ENCODE measurements at regions not wholly inside any gene's neighbourhood (a gene's known extent, or its start where the extent isn't known, plus 50 kb on each side); places are given as distances from the start of the nearest gene placed in this dataset.

GRCh38 chr3:88324788-88325187 lies 175.0 kb downstream of the C3orf38 start:
- H3K9ac ChIP-seq (ENCODE audit: low read length), result no peak overlapping the region
- no peaks in the 10 kb centered on the region for H3K4me1 ChIP-seq (ENCODE audit: control insufficient read depth in 1 of 2, insufficient read depth in 2 of 2, low read length in 2 of 2)
- H2BK5ac ChIP-seq (ENCODE audit: low read depth, low read length, poor library complexity), result no peak overlapping the region
- no peak overlapping the region for H3K23ac ChIP-seq (ENCODE audit: low read length)
- no CpG with 5 or more reads among the region's 2 CpGs for WGBS (ENCODE audit: extremely low coverage, insufficient coverage, insufficient read length)
- no peak overlapping the region for H2BK12ac ChIP-seq (ENCODE audit: low read length)
- H3K9me3 ChIP-seq (ENCODE audit: insufficient read depth, low read depth, low read length), result no peaks in the 10 kb centered on the region
- no peaks in the 10 kb centered on the region for H3K79me2 ChIP-seq (ENCODE audit: control insufficient read depth, insufficient read depth, low read length, poor library complexity)
- no peak overlapping the region for H3K4me3 ChIP-seq (ENCODE audit: low read depth, low read length)
- H4K12ac ChIP-seq (ENCODE audit: low read depth, low read length), result no peak overlapping the region
- H3K79me1 ChIP-seq (ENCODE audit: low read length), result no peaks in the 10 kb centered on the region
- no peak overlapping the region for H4K91ac ChIP-seq (ENCODE audit: low read depth, low read length)
- H3K27ac ChIP-seq (ENCODE audit: low read depth, low read length), result no peak overlapping the region
- no peak overlapping the region for H2BK120ac ChIP-seq (ENCODE audit: insufficient read depth, low read length, poor library complexity)
- H3K14ac ChIP-seq (ENCODE audit: low read length), result no peak overlapping the region
- no peak for DNase-seq
- H4K8ac ChIP-seq (ENCODE audit: low read depth, low read length), result no peak overlapping the region
- H3K4ac ChIP-seq (ENCODE audit: low read depth, low read length), result no peak overlapping the region
- H2AK5ac ChIP-seq (ENCODE audit: low read length), result no peak overlapping the region
- H3K27me3 ChIP-seq (ENCODE audit: insufficient read depth, low read length), result no peaks in the 10 kb centered on the region
- no peak overlapping the region for H3K4me2 ChIP-seq (ENCODE audit: low read length)
- H3K18ac ChIP-seq (ENCODE audit: low read length), result no peak overlapping the region
- H3K36me3 ChIP-seq (ENCODE audit: control insufficient read depth in 1 of 2, insufficient read depth in 2 of 2, low read length in 2 of 2), result no peaks in the 10 kb centered on the region
- no peak overlapping the region for H2AFZ ChIP-seq (ENCODE audit: insufficient read depth, low read length, poor library complexity)

- no peak overlapping the region for H2BK120ac ChIP-seq (ENCODE audit: insufficient read depth, low read length, poor library complexity)
- peaks cover 4% of the 10 kb centered on the region for H3K9me3 ChIP-seq (ENCODE audit: insufficient read depth, low read depth, low read length)
- DNase-seq, result no peak
- H3K14ac ChIP-seq (ENCODE audit: low read length), result no peak overlapping the region
- H2BK12ac ChIP-seq (ENCODE audit: low read length), result no peak overlapping the region
- H3K79me2 ChIP-seq (ENCODE audit: control insufficient read depth, insufficient read depth, low read length, poor library complexity), result no peaks in the 10 kb centered on the region
- no peak overlapping the region for H3K23ac ChIP-seq (ENCODE audit: low read length)
- no peak overlapping the region for H3K4me2 ChIP-seq (ENCODE audit: low read length)
- no peak overlapping the region for H3K4me3 ChIP-seq (ENCODE audit: low read depth, low read length)
- H4K91ac ChIP-seq (ENCODE audit: low read depth, low read length), result no peak overlapping the region
- no peak overlapping the region for H2AK5ac ChIP-seq (ENCODE audit: low read length)
- no peak overlapping the region for H3K4ac ChIP-seq (ENCODE audit: low read depth, low read length)
- no peaks in the 10 kb centered on the region for H3K36me3 ChIP-seq (ENCODE audit: control insufficient read depth in 1 of 2, insufficient read depth in 2 of 2, low read length in 2 of 2)
- no peak overlapping the region for H3K9ac ChIP-seq (ENCODE audit: low read length)
- no peak overlapping the region for H4K8ac ChIP-seq (ENCODE audit: low read depth, low read length)
- no peaks in the 10 kb centered on the region for H3K79me1 ChIP-seq (ENCODE audit: low read length)
- H4K12ac ChIP-seq (ENCODE audit: low read depth, low read length), result no peak overlapping the region
- no peak overlapping the region for H3K27ac ChIP-seq (ENCODE audit: low read depth, low read length)
- H3K18ac ChIP-seq (ENCODE audit: low read length), result no peak overlapping the region
- no peak overlapping the region for H2AFZ ChIP-seq (ENCODE audit: insufficient read depth, low read length, poor library complexity)
- H3K27me3 ChIP-seq (ENCODE audit: insufficient read depth, low read length), result no peaks in the 10 kb centered on the region
- H2BK5ac ChIP-seq (ENCODE audit: low read depth, low read length, poor library complexity), result no peak overlapping the region
- H3K4me1 ChIP-seq (ENCODE audit: control insufficient read depth in 1 of 2, insufficient read depth in 2 of 2, low read length in 2 of 2), result no peaks in the 10 kb centered on the region
- no CpG with 5 or more reads among the region's 7 CpGs for WGBS (ENCODE audit: extremely low coverage, insufficient coverage, insufficient read length)
Measured at GRCh38 chr3:88334187-88334868, 184.6 kb downstream of the C3orf38 start.

- DNase-seq, result no peak
- H3K4me2 ChIP-seq (ENCODE audit: low read length), result no peak overlapping the region
- H3K14ac ChIP-seq (ENCODE audit: low read length), result no peak overlapping the region
- H3K27me3 ChIP-seq (ENCODE audit: insufficient read depth, low read length), result no peaks in the 10 kb centered on the region
- H4K12ac ChIP-seq (ENCODE audit: low read depth, low read length), result no peak overlapping the region
- no peaks in the 10 kb centered on the region for H3K79me1 ChIP-seq (ENCODE audit: low read length)
- no peak overlapping the region for H3K9ac ChIP-seq (ENCODE audit: low read length)
- no peak overlapping the region for H2AK5ac ChIP-seq (ENCODE audit: low read length)
- H3K4ac ChIP-seq (ENCODE audit: low read depth, low read length), result no peak overlapping the region
- no peak overlapping the region for H2BK12ac ChIP-seq (ENCODE audit: low read length)
- H3K4me3 ChIP-seq (ENCODE audit: low read depth, low read length), result no peak overlapping the region
- no peak overlapping the region for H3K27ac ChIP-seq (ENCODE audit: low read depth, low read length)
- H4K91ac ChIP-seq (ENCODE audit: low read depth, low read length), result no peak overlapping the region
- H4K8ac ChIP-seq (ENCODE audit: low read depth, low read length), result no peak overlapping the region
- no peak overlapping the region for H3K18ac ChIP-seq (ENCODE audit: low read length)
- no peak overlapping the region for H2AFZ ChIP-seq (ENCODE audit: insufficient read depth, low read length, poor library complexity)
- no peak overlapping the region for H2BK5ac ChIP-seq (ENCODE audit: low read depth, low read length, poor library complexity)
- H2BK120ac ChIP-seq (ENCODE audit: insufficient read depth, low read length, poor library complexity), result no peak overlapping the region
- no CpG with 5 or more reads among the region's 1 CpG for WGBS (ENCODE audit: extremely low coverage, insufficient coverage, insufficient read length)
- H3K36me3 ChIP-seq (ENCODE audit: control insufficient read depth in 1 of 2, insufficient read depth in 2 of 2, low read length in 2 of 2), result no peaks in the 10 kb centered on the region
- H3K9me3 ChIP-seq (ENCODE audit: insufficient read depth, low read depth, low read length), result peaks cover 4% of the 10 kb centered on the region
- H3K79me2 ChIP-seq (ENCODE audit: control insufficient read depth, insufficient read depth, low read length, poor library complexity), result no peaks in the 10 kb centered on the region
- no peak overlapping the region for H3K23ac ChIP-seq (ENCODE audit: low read length)
- no peaks in the 10 kb centered on the region for H3K4me1 ChIP-seq (ENCODE audit: control insufficient read depth in 1 of 2, insufficient read depth in 2 of 2, low read length in 2 of 2)
Measured at GRCh38 chr3:88336894-88337293, 187.1 kb downstream of the C3orf38 start.

GRCh38 chr3:88343264-88343663 lies 193.5 kb downstream of the C3orf38 start:
- Histone ChIP-seq H4K12ac (ENCODE audit: low read depth, low read length) (no peak overlapping the region), H3K27ac (ENCODE audit: low read depth, low read length) (no peak overlapping the region), H3K4me1 (ENCODE audit: control insufficient read depth in 1 of 2, insufficient read depth in 2 of 2, low read length in 2 of 2) (no peaks in the 10 kb centered on the region), H2AK5ac (ENCODE audit: low read length) (no peak overlapping the region), H3K14ac (ENCODE audit: low read length) (no peak overlapping the region), H3K79me1 (ENCODE audit: low read length) (no peaks in the 10 kb centered on the region), H3K18ac (ENCODE audit: low read length) (no peak overlapping the region), H3K4me3 (ENCODE audit: low read depth, low read length) (no peak overlapping the region), H2AFZ (ENCODE audit: insufficient read depth, low read length, poor library complexity) (no peak overlapping the region), H4K8ac (ENCODE audit: low read depth, low read length) (no peak overlapping the region), H3K4ac (ENCODE audit: low read depth, low read length) (no peak overlapping the region), H3K9ac (ENCODE audit: low read length) (no peak overlapping the region), H3K23ac (ENCODE audit: low read length) (no peak overlapping the region), H3K9me3 (ENCODE audit: insufficient read depth, low read depth, low read length) (no peaks in the 10 kb centered on the region), H2BK5ac (ENCODE audit: low read depth, low read length, poor library complexity) (no peak overlapping the region), H3K27me3 (ENCODE audit: insufficient read depth, low read length) (no peaks in the 10 kb centered on the region), H2BK12ac (ENCODE audit: low read length) (no peak overlapping the region), H3K4me2 (ENCODE audit: low read length) (no peak overlapping the region), H4K91ac (ENCODE audit: low read depth, low read length) (no peak overlapping the region), H2BK120ac (ENCODE audit: insufficient read depth, low read length, poor library complexity) (no peak overlapping the region), H3K36me3 (ENCODE audit: control insufficient read depth in 1 of 2, insufficient read depth in 2 of 2, low read length in 2 of 2) (no peaks in the 10 kb centered on the region), H3K79me2 (ENCODE audit: control insufficient read depth, insufficient read depth, low read length, poor library complexity) (no peaks in the 10 kb centered on the region)
- WGBS (ENCODE audit: extremely low coverage, insufficient coverage, insufficient read length), result no CpG with 5 or more reads among the region's 2 CpGs
- DNase-seq, result no peak

Data from trophoblast cell (in vitro differentiated cells and primary cell).